ENCODE measurements at regions not wholly inside any gene's neighbourhood (a gene's known extent, or its start where the extent isn't known, plus 50 kb on each side); places are given as distances from the start of the nearest gene placed in this dataset.

GRCh38 chr3:775178-775880 lies 317.5 kb upstream of the CNTN6 start:
- H3K9me3 ChIP-seq (ENCODE audit: low read depth), result peaks cover 7% of the 10 kb centered on the region
- no peaks in the 10 kb centered on the region for H3K36me3 ChIP-seq (ENCODE audit: low read depth)
- H3K9ac ChIP-seq, result no peak overlapping the region
- no peak for DNase-seq
- H2AFZ ChIP-seq, result no peak overlapping the region
- H3K9me2 ChIP-seq (ENCODE audit: insufficient read depth), result no peaks in the 10 kb centered on the region
- H3K79me2 ChIP-seq (ENCODE audit: insufficient read depth), result no peaks in the 10 kb centered on the region
- 65 to 69% methylated on average over 6 of the region's 6 CpGs for WGBS, 2 experiments (ENCODE audit: low coverage in 1 of 2, low lambda C conversion rate in 2 of 2, missing lambda C conversion rate in 2 of 2)
- H4K20me1 ChIP-seq (ENCODE audit: insufficient read depth), result no peaks in the 10 kb centered on the region
- no peak overlapping the region for H3K27ac ChIP-seq
- TF ChIP-seq EZH2 (IDR thresholded peaks at IDR 0.05; ENCODE audit: insufficient read depth, poor library complexity, severe bottlenecking) (no peak), EZH2phosphoT487 (IDR thresholded peaks at IDR 0.05; ENCODE audit: insufficient read depth, low read depth) (no peak)
- H3K4me1 ChIP-seq (ENCODE audit: insufficient read depth), result no peaks in the 10 kb centered on the region
- no peaks in the 10 kb centered on the region for H3K27me3 ChIP-seq (replicated peaks; ENCODE audit: insufficient read depth)
- in situ Hi-C loops (cut with MboI), result no loop called here
- H3K4me2 ChIP-seq (ENCODE audit: unreplicated experiment), result no peak overlapping the region
- no peaks in the 10 kb centered on the region for H3F3A ChIP-seq (ENCODE audit: insufficient read depth)
- H3K4me3 ChIP-seq, result no peak overlapping the region

GRCh38 chr3:780505-780904 lies 312.3 kb upstream of the CNTN6 start:
- Histone ChIP-seq H3K9ac (no peak overlapping the region), H3K4me1 (ENCODE audit: insufficient read depth) (no peaks in the 10 kb centered on the region), H3K27me3 (replicated peaks; ENCODE audit: insufficient read depth) (no peaks in the 10 kb centered on the region), H3K27ac (no peak overlapping the region), H3K9me2 (ENCODE audit: insufficient read depth) (no peaks in the 10 kb centered on the region), H3K9me3 (ENCODE audit: low read depth) (no peaks in the 10 kb centered on the region), H3K4me3 (no peak overlapping the region), H3F3A (ENCODE audit: insufficient read depth) (no peaks in the 10 kb centered on the region), H3K36me3 (ENCODE audit: low read depth) (no peaks in the 10 kb centered on the region), H3K79me2 (ENCODE audit: insufficient read depth) (no peaks in the 10 kb centered on the region), H3K4me2 (ENCODE audit: unreplicated experiment) (no peak overlapping the region), H2AFZ (no peak overlapping the region), H4K20me1 (ENCODE audit: insufficient read depth) (no peaks in the 10 kb centered on the region)
- in situ Hi-C loops (cut with MboI), result no loop called here
- DNase-seq, result no peak
- no peak for TF ChIP-seq EZH2phosphoT487 (IDR thresholded peaks at IDR 0.05; ENCODE audit: insufficient read depth, low read depth)
- TF ChIP-seq EZH2 (IDR thresholded peaks at IDR 0.05; ENCODE audit: insufficient read depth, poor library complexity, severe bottlenecking), result no peak
- 46 to 65% methylated on average over 3 of the region's 3 CpGs for WGBS, 2 experiments (ENCODE audit: low coverage in 1 of 2, low lambda C conversion rate in 2 of 2, missing lambda C conversion rate in 2 of 2)

GRCh38 chr3:791442-791841 lies 301.4 kb upstream of the CNTN6 start:
- DNase-seq, result no peak
- no peak overlapping the region for H3K9ac ChIP-seq

GRCh38 chr3:792630-793029 lies 300.2 kb upstream of the CNTN6 start:
- in situ Hi-C loops (cut with MboI), result no loop called here
- no peaks in the 10 kb centered on the region for H3K4me1 ChIP-seq (ENCODE audit: insufficient read depth)
- no peak overlapping the region for H3K4me2 ChIP-seq (ENCODE audit: unreplicated experiment)

More at GRCh38 chr3:791442-791841, 301.4 kb upstream of the CNTN6 start:
- H3F3A ChIP-seq (ENCODE audit: insufficient read depth), result no peaks in the 10 kb centered on the region
- no peaks in the 10 kb centered on the region for H3K79me2 ChIP-seq (ENCODE audit: insufficient read depth)
- no peaks in the 10 kb centered on the region for H3K9me2 ChIP-seq (ENCODE audit: insufficient read depth)
- 54 to 58% methylated on average over 5 of the region's 5 CpGs for WGBS, 2 experiments (ENCODE audit: low coverage in 1 of 2, low lambda C conversion rate in 2 of 2, missing lambda C conversion rate in 2 of 2)
- no peaks in the 10 kb centered on the region for H3K9me3 ChIP-seq (ENCODE audit: low read depth)
- no peak for TF ChIP-seq EZH2 (IDR thresholded peaks at IDR 0.05; ENCODE audit: insufficient read depth, poor library complexity, severe bottlenecking)
- TF ChIP-seq EZH2phosphoT487 (IDR thresholded peaks at IDR 0.05; ENCODE audit: insufficient read depth, low read depth), result no peak
- H3K36me3 ChIP-seq (ENCODE audit: low read depth), result no peaks in the 10 kb centered on the region
- H3K4me3 ChIP-seq, result no peak overlapping the region
- H2AFZ ChIP-seq, result no peak overlapping the region
- H3K4me2 ChIP-seq (ENCODE audit: unreplicated experiment), result no peak overlapping the region
- H4K20me1 ChIP-seq (ENCODE audit: insufficient read depth), result no peaks in the 10 kb centered on the region
- in situ Hi-C loops (cut with MboI), result no loop called here
- H3K27ac ChIP-seq, result no peak overlapping the region
- no peaks in the 10 kb centered on the region for H3K27me3 ChIP-seq (replicated peaks; ENCODE audit: insufficient read depth)
- no peaks in the 10 kb centered on the region for H3K4me1 ChIP-seq (ENCODE audit: insufficient read depth)

More at GRCh38 chr3:792630-793029, 300.2 kb upstream of the CNTN6 start:
- Histone ChIP-seq H3K9me3 (ENCODE audit: low read depth) (no peaks in the 10 kb centered on the region), H2AFZ (no peak overlapping the region), H3K4me3 (no peak overlapping the region), H3K9me2 (ENCODE audit: insufficient read depth) (no peaks in the 10 kb centered on the region), H3K79me2 (ENCODE audit: insufficient read depth) (no peaks in the 10 kb centered on the region), H3K36me3 (ENCODE audit: low read depth) (no peaks in the 10 kb centered on the region), H3K27ac (no peak overlapping the region), H4K20me1 (ENCODE audit: insufficient read depth) (no peaks in the 10 kb centered on the region), H3F3A (ENCODE audit: insufficient read depth) (no peaks in the 10 kb centered on the region), H3K9ac (no peak overlapping the region), H3K27me3 (replicated peaks; ENCODE audit: insufficient read depth) (no peaks in the 10 kb centered on the region)
- TF ChIP-seq EZH2phosphoT487 (IDR thresholded peaks at IDR 0.05; ENCODE audit: insufficient read depth, low read depth), result no peak
- no peak for TF ChIP-seq EZH2 (IDR thresholded peaks at IDR 0.05; ENCODE audit: insufficient read depth, poor library complexity, severe bottlenecking)
- DNase-seq, result no peak
- WGBS, 2 experiments (ENCODE audit: low coverage in 1 of 2, low lambda C conversion rate in 2 of 2, missing lambda C conversion rate in 2 of 2), result 34 to 36% methylated on average over 8 of the region's 8 CpGs
